H1 (cell line): ENCODE measurements at regions not wholly inside any gene's neighbourhood (a gene's known extent, or its start where the extent isn't known, plus 50 kb on each side); places are given as distances from the start of the nearest gene placed in this dataset.

ENCODE experiments used
- CTCF ChIA-PET: fragments of 300-600 bp; sonication (Branson Sonifier 250); formaldehyde crosslinking; loops from one replicate; lab custom pipeline; 2021; ENCODE audit not compliant: partially characterized antibody; lab: Charles Lee
- POLR2A ChIA-PET: fragments of 300-600 bp; sonication (Branson Sonifier 250); formaldehyde crosslinking; loops from one replicate; lab custom pipeline; 2021; ENCODE audit warnings: inconsistent platforms; ENCODE audit not compliant: partially characterized antibody; lab: Charles Lee
- DNase-seq, 2 experiments: peaks; one replicate each; pipeline versions ENCODE4 v3.0.0 to v3.0.0-alpha.2; 2010 to 2022; ENCODE audit warnings: low spot score in 2 of 2, low read depth in 1 of 2, mixed read lengths in 1 of 2
- FAIRE-seq: peaks from 2 replicates; lab custom pipeline; 2011; peaks lifted over from hg19 to GRCh38; lab: Jason Lieb, UNC
- H2AFZ ChIP-seq: 2 replicates; pipeline ENCODE4 v1.8.1; 2012; ENCODE audit warnings: low read length, inconsistent platforms
- H2AK5ac ChIP-seq: 2 replicates; pipeline ENCODE4 v1.6.1; 2013; ENCODE audit warnings: low read depth, low read length
- H2BK120ac ChIP-seq: replicated peaks from 2 replicates; pipeline ENCODE3; 2013; ENCODE audit warnings: low read depth, low read length, inconsistent platforms
- H2BK12ac ChIP-seq: 2 replicates; pipeline ENCODE4 v1.6.1; 2013; ENCODE audit warnings: low read depth, low read length
- H2BK15ac ChIP-seq: 2 replicates; pipeline ENCODE4 v1.6.1; 2013; ENCODE audit warnings: low read length
- H2BK20ac ChIP-seq: 2 replicates; pipeline ENCODE4 v1.6.1; 2013; ENCODE audit warnings: low read length
- H2BK5ac ChIP-seq: 2 replicates; pipeline ENCODE4 v1.6.1; 2013; ENCODE audit warnings: low read depth, low read length
- H3K14ac ChIP-seq: 2 replicates; pipeline ENCODE4 v1.6.1; 2013; ENCODE audit warnings: inconsistent platforms; ENCODE audit not compliant: insufficient read length
- H3K18ac ChIP-seq: 2 replicates; pipeline ENCODE4 v1.6.1; 2013; ENCODE audit warnings: low read length; ENCODE audit errors: extremely low read depth
- H3K23ac ChIP-seq: 2 replicates; pipeline ENCODE4 v1.6.1; 2013; ENCODE audit warnings: inconsistent platforms; ENCODE audit not compliant: insufficient read length
- H3K23me2 ChIP-seq: 2 replicates; pipeline ENCODE4 v1.6.1; 2013; ENCODE audit warnings: low read depth, low read length
- H3K27ac ChIP-seq: 2 replicates; pipeline ENCODE4 v1.6.1; 2011; ENCODE audit warnings: low read depth, low read length, inconsistent platforms
- H3K27me3 ChIP-seq, 4 experiments: replicated peaks in 1 of 4; 1 replicate in 1 of 4; 2 replicates in 3 of 4; pipeline versions ENCODE4 v1.6.1 to v1.8.1; 2011 to 2013; ENCODE audit warnings: low read length in 3 of 4, mild to moderate bottlenecking in 3 of 4, inconsistent platforms in 2 of 4, mixed read lengths in 2 of 4, moderate library complexity in 1 of 4; ENCODE audit not compliant: control insufficient read depth in 3 of 4, insufficient read depth in 3 of 4; ENCODE audit errors: extremely low read depth in 1 of 4
- H3K36me3 ChIP-seq, 4 experiments: 2 replicates each; pipeline versions ENCODE4 v1.6.1 to v1.8.1; 2011 to 2013; ENCODE audit warnings: mild to moderate bottlenecking in 4 of 4, low read length in 3 of 4, moderate library complexity in 2 of 4, control low read depth in 1 of 4, inconsistent platforms in 1 of 4; ENCODE audit not compliant: insufficient read depth in 4 of 4, control insufficient read depth in 2 of 4
- H3K4ac ChIP-seq: replicated peaks from 2 replicates; pipeline ENCODE3; 2013; ENCODE audit warnings: low read length, low read depth, mixed read lengths, inconsistent platforms; ENCODE audit not compliant: insufficient read length
- H3K4me1 ChIP-seq, 4 experiments: replicated peaks in 1 of 4; 1 replicate in 1 of 4; 2 replicates in 3 of 4; pipeline versions ENCODE4 v1.6.1 to v1.8.1; 2011 to 2013; ENCODE audit warnings: low read length in 3 of 4, inconsistent platforms in 2 of 4, mixed read lengths in 1 of 4; ENCODE audit not compliant: insufficient read depth in 4 of 4, control insufficient read depth in 3 of 4
- H3K4me2 ChIP-seq, 2 experiments: 2 replicates each; pipeline versions ENCODE4 v1.6.1 to v1.8.1; 2011 to 2013; ENCODE audit warnings: low read depth in 2 of 2, low read length in 2 of 2, control low read depth in 1 of 2, inconsistent platforms in 1 of 2, mild to moderate bottlenecking in 1 of 2; ENCODE audit not compliant: insufficient read depth in 1 of 2
- H3K4me3 ChIP-seq, 4 experiments: fragments of 200-600, 300-600 bp in 1 of 4; sonication (generic), shearing (Covaris generic), sonication (Bioruptor Twin) in 1 of 4; 2 replicates each; pipeline versions ENCODE4 v1.5.1 to v1.8.1; 2011 to 2016; ENCODE audit warnings: low read length in 4 of 4, low read depth in 3 of 4, control low read depth in 2 of 4, inconsistent platforms in 2 of 4, mild to moderate bottlenecking in 2 of 4, mixed read lengths in 1 of 4, moderate library complexity in 1 of 4; ENCODE audit not compliant: insufficient read depth in 2 of 4; ENCODE audit errors: extremely low read depth in 1 of 4
- H3K56ac ChIP-seq: replicated peaks from 2 replicates; pipeline ENCODE3; 2013; ENCODE audit warnings: low read depth, mild to moderate bottlenecking, mixed read lengths, low read length, inconsistent platforms; ENCODE audit not compliant: insufficient read length
- H3K79me1 ChIP-seq: 2 replicates; pipeline ENCODE4 v1.6.1; 2013; ENCODE audit warnings: low read depth, low read length, control low read depth
- H3K79me2 ChIP-seq, 2 experiments: 2 replicates each; pipeline versions ENCODE4 v1.6.1 to v1.8.1; 2012 to 2013; ENCODE audit warnings: low read length in 2 of 2, mild to moderate bottlenecking in 2 of 2, inconsistent platforms in 1 of 2; ENCODE audit not compliant: insufficient read depth in 2 of 2, control insufficient read depth in 1 of 2
- H3K9ac ChIP-seq, 4 experiments: replicated peaks in 1 of 4; 1 replicate in 1 of 4; 2 replicates in 3 of 4; pipeline versions ENCODE4 v1.6.1 to v1.8.1; 2011 to 2013; ENCODE audit warnings: low read depth in 3 of 4, low read length in 3 of 4, control low read depth in 2 of 4, mild to moderate bottlenecking in 2 of 4, moderate library complexity in 2 of 4, inconsistent platforms in 1 of 4; ENCODE audit errors: extremely low read depth in 1 of 4
- H3K9me3 ChIP-seq, 2 experiments: 2 replicates each; pipeline versions ENCODE4 v1.6.1 to v1.8.1; 2012 to 2013; ENCODE audit warnings: mild to moderate bottlenecking in 2 of 2, moderate library complexity in 2 of 2, control low read depth in 1 of 2, inconsistent platforms in 1 of 2, low read depth in 1 of 2, low read length in 1 of 2, mixed read lengths in 1 of 2; ENCODE audit not compliant: insufficient read depth in 2 of 2
- H4K20me1 ChIP-seq, 2 experiments: replicated peaks in 1 of 2; 2 replicates each; pipeline versions ENCODE3 to v1.8.1; 2011 to 2013; ENCODE audit warnings: inconsistent platforms in 2 of 2, low read length in 2 of 2, mild to moderate bottlenecking in 1 of 2; ENCODE audit not compliant: insufficient read depth in 2 of 2, control insufficient read depth in 1 of 2
- H4K5ac ChIP-seq: 2 replicates; pipeline ENCODE4 v1.6.1; 2013; ENCODE audit warnings: low read length, low read depth, mixed read lengths, inconsistent platforms; ENCODE audit not compliant: insufficient read length
- H4K8ac ChIP-seq: 2 replicates; pipeline ENCODE4 v1.8.0; 2013; ENCODE audit warnings: mild to moderate bottlenecking, moderate library complexity, low read length, inconsistent platforms; ENCODE audit not compliant: insufficient read depth; ENCODE audit errors: extremely low read depth
- H4K91ac ChIP-seq: replicated peaks from 2 replicates; pipeline ENCODE3; 2013; ENCODE audit warnings: low read length, mixed read lengths, inconsistent platforms; ENCODE audit not compliant: insufficient read length
- WGBS, 2 experiments: shearing (Covaris generic) in 1 of 2; methylation state at CpG; one replicate each; pipeline versions ENCODE4 v1.1.6 to v1.1.7; 2013 to 2015; ENCODE audit warnings: low lambda C conversion rate in 2 of 2, mixed read lengths in 2 of 2, inconsistent platforms in 1 of 2, low coverage in 1 of 2, missing lambda C conversion rate in 1 of 2; ENCODE audit not compliant: insufficient replicate concordance in 2 of 2, insufficient coverage in 1 of 2, insufficient read length in 1 of 2; ENCODE audit errors: extremely low coverage in 1 of 2, missing lambda C conversion rate in 1 of 2; 5-methylcytosine and 5-hydroxymethylcytosine counted together

DNA sequence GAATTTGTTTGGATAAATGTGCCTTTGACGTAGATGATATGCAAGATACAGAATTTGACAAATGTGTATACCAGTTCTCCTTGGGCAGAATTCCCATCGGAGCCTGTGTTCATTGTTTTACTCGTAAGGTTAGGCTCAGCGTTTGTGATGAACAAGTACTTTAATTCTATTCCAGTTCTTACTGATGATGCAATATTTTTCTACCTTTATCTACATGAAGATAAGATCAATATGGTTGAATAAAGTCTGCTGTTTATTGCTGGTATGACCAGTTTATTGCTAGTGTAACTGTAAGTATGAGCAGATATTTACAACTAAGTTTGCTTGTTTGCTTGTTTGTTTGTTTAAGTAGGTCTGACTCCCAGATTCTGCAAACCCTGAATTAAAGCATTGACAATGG, 145.4 kb upstream of the ADARB2 start:
- Histone ChIP-seq H3K27me3 (0 out of 7 replicates have a peak, but pooled peaks cover 0 to 2% (median 0%) of the 10 kb centered on the region in 4 experiments), H2BK5ac (no peak overlapping the region), H3K18ac (no peak overlapping the region), H3K27ac (no peak overlapping the region), H2BK12ac (no peak overlapping the region), H3K79me1 (no peaks in the 10 kb centered on the region), H3K23me2 (no peaks in the 10 kb centered on the region), H4K8ac (no peak overlapping the region), H3K56ac (no peak overlapping the region), H2BK120ac (no peak overlapping the region), H3K4me2 (no peak overlapping the region), H3K79me2 (no peaks in the 10 kb centered on the region), H3K9ac (no peak overlapping the region), H3K4me1 (no peaks in the 10 kb centered on the region), H2AK5ac (no peak overlapping the region), H3K9me3 (0 out of 4 replicates have a peak, but pooled peaks cover 0 to 4% of the 10 kb centered on the region in 2 experiments), H3K36me3 (no peaks in the 10 kb centered on the region), H4K5ac (no peak overlapping the region), H4K91ac (no peak overlapping the region), H3K23ac (no peak overlapping the region), H2AFZ (no peak overlapping the region), H4K20me1 (no peaks in the 10 kb centered on the region), H3K4ac (no peak overlapping the region), H2BK20ac (no peak overlapping the region), H3K4me3 (no peak overlapping the region), H2BK15ac (no peak overlapping the region), H3K14ac (no peak overlapping the region)
- ChIA-PET CTCF (interaction anchor here (0.8 kb wide), 1 partner anchor 38 kb away, joined by 3 read pairs; no protein-coding TSS in a partner anchor), POLR2A (no interaction called here)
- WGBS, 2 experiments, result 94% methylated on average over 4 of the region's 4 CpGs; no CpG with 5 or more reads in 1 of the 2 experiments
- DNase-seq (no peak), FAIRE-seq (no peak)
